GM23338 (cell line): ENCODE measurements at regions not wholly inside any gene's neighbourhood (a gene's known extent, or its start where the extent isn't known, plus 50 kb on each side); places are given as distances from the start of the nearest gene placed in this dataset.

ENCODE experiments used
- ATAC-seq: fragments of 200-7000 bp; cut with Tn5 transposase; 3 replicates; pipeline ENCODE4 v1.9.1; 2020
- DNase-seq: peaks from one replicate; pipeline ENCODE4 v3.0.0-alpha.2; 2015; ENCODE audit warnings: low spot score
- H2AFZ ChIP-seq: fragments of 200-600 bp; sonication (generic); 2 replicates; pipeline ENCODE4 v1.8.0; 2016; ENCODE audit warnings: antibody characterized with exemption, mild to moderate bottlenecking, moderate library complexity
- H3F3A ChIP-seq: fragments of 200-600 bp; sonication (generic); replicated peaks from 2 replicates; pipeline ENCODE4 v1.8.0; 2017; ENCODE audit warnings: antibody characterized with exemption, mixed run types, low read depth
- H3K27ac ChIP-seq: fragments of 200-600 bp; sonication (generic); 2 replicates; pipeline ENCODE4 v1.6.1; 2016; ENCODE audit warnings: low read depth
- H3K27me3 ChIP-seq: fragments of 200-600 bp; sonication (generic); 2 replicates; pipeline ENCODE4 v1.8.0; 2016; ENCODE audit warnings: mild to moderate bottlenecking, mixed run types, moderate library complexity; ENCODE audit not compliant: insufficient read depth
- H3K36me3 ChIP-seq: fragments of 200-600 bp; sonication (generic); 2 replicates; pipeline ENCODE4 v1.8.0; 2016; ENCODE audit warnings: mild to moderate bottlenecking; ENCODE audit not compliant: insufficient read depth
- H3K4me1 ChIP-seq: fragments of 200-600 bp; sonication (generic); 2 replicates; pipeline ENCODE4 v1.8.0; 2016; ENCODE audit warnings: mild to moderate bottlenecking, moderate library complexity; ENCODE audit not compliant: insufficient read depth
- H3K4me2 ChIP-seq: fragments of 200-600 bp; sonication (generic); 2 replicates; pipeline ENCODE4 v1.7.1; 2017; ENCODE audit warnings: mixed run types
- H3K4me3 ChIP-seq: fragments of 200-600 bp; sonication (generic); 2 replicates; pipeline ENCODE4 v1.6.1; 2016; ENCODE audit warnings: mixed run types
- H3K79me2 ChIP-seq: fragments of 200-600 bp; sonication (generic); replicated peaks from 2 replicates; pipeline ENCODE4 v1.8.0; 2017; ENCODE audit warnings: mild to moderate bottlenecking; ENCODE audit not compliant: insufficient read depth
- H3K9me2 ChIP-seq: fragments of 200-600 bp; sonication (generic); 2 replicates; pipeline ENCODE4 v1.8.0; 2017; ENCODE audit not compliant: insufficient read depth
- H4K20me1 ChIP-seq: fragments of 200-600 bp; sonication (generic); replicated peaks from 2 replicates; pipeline ENCODE4 v1.8.0; 2017; ENCODE audit warnings: mild to moderate bottlenecking; ENCODE audit not compliant: insufficient read depth
- H3K27ac Mint-ChIP-seq: 2 replicates; pipeline ENCODE4 v1.8.0; 2020; ENCODE audit warnings: inconsistent platforms, mild to moderate bottlenecking, moderate library complexity, mixed read lengths
- H3K27me3 Mint-ChIP-seq: 3 replicates; pipeline ENCODE4 v1.8.0; 2022; ENCODE audit warnings: low read depth, mild to moderate bottlenecking, moderate library complexity, mixed read lengths, inconsistent platforms; ENCODE audit not compliant: insufficient read depth, poor library complexity
- H3K36me3 Mint-ChIP-seq: 3 replicates; pipeline ENCODE4 v1.8.0; 2021; ENCODE audit warnings: low read depth, mild to moderate bottlenecking, inconsistent platforms, moderate library complexity, mixed read lengths
- H3K4me1 Mint-ChIP-seq: 3 replicates; pipeline ENCODE4 v1.8.0; 2020; ENCODE audit warnings: mild to moderate bottlenecking, inconsistent platforms, mixed read lengths
- H3K4me3 Mint-ChIP-seq: 3 replicates; pipeline ENCODE4 v1.8.0; 2021; ENCODE audit warnings: moderate library complexity, mild to moderate bottlenecking, inconsistent platforms, mixed read lengths
- H3K9me3 Mint-ChIP-seq: 3 replicates; pipeline ENCODE4 v1.8.0; 2020; ENCODE audit warnings: moderate library complexity, mild to moderate bottlenecking, inconsistent platforms, mixed read lengths
- CREB1 ChIP-seq: fragments of 250-450 bp; sonication (Bioruptor Pico); IDR thresholded peaks from 2 replicates; pipeline ENCODE4 v1.5.0; 2020; ENCODE audit warnings: low read depth, mild to moderate bottlenecking, moderate library complexity
- CTCF ChIP-seq, 2 experiments: fragments of 200-600 bp in 1 of 2; sonication (generic) in 1 of 2; conservative IDR thresholded peaks; 2 replicates each; pipeline versions ENCODE4 v1.5.1 to v1.6.1; 2016 to 2017; ENCODE audit warnings: antibody characterized with exemption in 2 of 2, low read depth in 2 of 2, mild to moderate bottlenecking in 2 of 2, moderate library complexity in 1 of 2
- ETS1 ChIP-seq: IDR thresholded peaks from 2 replicates; pipeline ENCODE4 v1.6.1; 2016; ENCODE audit warnings: antibody characterized with exemption
- EZH2 ChIP-seq: fragments of 200-600 bp; sonication (generic); IDR thresholded peaks from one replicate; pipeline ENCODE4 v1.8.0; 2017; ENCODE audit warnings: antibody characterized with exemption, mild to moderate bottlenecking, low read depth; ENCODE audit not compliant: unreplicated experiment
- EZH2phosphoT487 ChIP-seq: fragments of 200-600 bp; sonication (generic); IDR thresholded peaks from one replicate; pipeline ENCODE4 v1.8.1; 2018; ENCODE audit warnings: antibody characterized with exemption; ENCODE audit not compliant: unreplicated experiment
- JUNB ChIP-seq: IDR thresholded peaks from one replicate; pipeline ENCODE4 v1.6.1; 2016; ENCODE audit warnings: antibody characterized with exemption; ENCODE audit not compliant: unreplicated experiment
- NANOG ChIP-seq: IDR thresholded peaks from 2 replicates; pipeline ENCODE4 v1.6.1; 2016; ENCODE audit warnings: antibody characterized with exemption, borderline replicate concordance
- POLR2AphosphoS5 ChIP-seq: IDR thresholded peaks from 2 replicates; pipeline ENCODE4 v1.6.1; 2016; ENCODE audit warnings: antibody characterized with exemption, low read depth
- REST ChIP-seq: IDR thresholded peaks from one replicate; pipeline ENCODE4 v1.6.1; 2018; ENCODE audit warnings: antibody characterized with exemption; ENCODE audit not compliant: unreplicated experiment
- STAT1 ChIP-seq: IDR thresholded peaks from one replicate; pipeline ENCODE4 v1.6.1; 2016; ENCODE audit warnings: antibody characterized with exemption; ENCODE audit not compliant: unreplicated experiment
- ZNF114 ChIP-seq: fragments of 250-450 bp; sonication (Bioruptor Pico); IDR thresholded peaks from 2 replicates; pipeline ENCODE4 v1.5.0; 2020; ENCODE audit warnings: mild to moderate bottlenecking, moderate library complexity
- ZNF331 ChIP-seq: fragments of 250-450 bp; sonication (Bioruptor Pico); IDR thresholded peaks from 2 replicates; pipeline ENCODE4 v1.5.0; 2020; ENCODE audit warnings: low read depth, mild to moderate bottlenecking, moderate library complexity
- ZNF462 ChIP-seq: fragments of 250-450 bp; sonication (Bioruptor Pico); IDR thresholded peaks from 2 replicates; pipeline ENCODE4 v1.5.0; 2020; ENCODE audit warnings: mild to moderate bottlenecking, moderate library complexity

GRCh38 chr12:13311551-13311950 lies 115.0 kb downstream of the EMP1 start:
- H3K4me2 ChIP-seq, result no peak overlapping the region
- H3K4me1 ChIP-seq, result no peaks in the 10 kb centered on the region
- H3F3A ChIP-seq, result no peaks in the 10 kb centered on the region
- Mint-ChIP-seq H3K9me3 (peaks cover 12% of the 10 kb centered on the region), H3K36me3 (peaks cover 2% of the 10 kb centered on the region; the same call in 2 of the 3 replicates), H3K27me3 (peaks cover 3% of the 10 kb centered on the region), H3K4me1 (peaks cover 8% of the 10 kb centered on the region; the same call in 2 of the 3 replicates), H3K4me3 (no peak overlapping the region), H3K27ac (no peak overlapping the region)
- no peak for TF ChIP-seq CTCF (conservative IDR thresholded peaks at IDR 0.05; ENCODE audit: low read depth in 2 of 2)
- TF ChIP-seq REST, result no peak
- no peak for TF ChIP-seq NANOG
- no peak for TF ChIP-seq ZNF114 (CRISPR knock-in tag)
- TF ChIP-seq CREB1 (CRISPR knock-in tag), result no peak
- TF ChIP-seq EZH2, result no peak
- TF ChIP-seq STAT1, result no peak
- TF ChIP-seq JUNB, result no peak
- no peak for TF ChIP-seq ETS1
- no peak for TF ChIP-seq ZNF331 (CRISPR knock-in tag)
- no peak for TF ChIP-seq POLR2AphosphoS5
- TF ChIP-seq EZH2phosphoT487, result no peak
- no peak for TF ChIP-seq ZNF462
- H3K79me2 ChIP-seq, result no peaks in the 10 kb centered on the region
- H3K27ac ChIP-seq, result no peak overlapping the region
- no peak overlapping the region for H3K4me3 ChIP-seq
- no peaks in the 10 kb centered on the region for H3K36me3 ChIP-seq
- no peaks in the 10 kb centered on the region for H4K20me1 ChIP-seq
- DNase-seq (no peak), ATAC-seq (no peak)
- no peaks in the 10 kb centered on the region for H3K27me3 ChIP-seq
- H2AFZ ChIP-seq, result peak overlapping the region; percentile 78; the same call in 1 of the 2 replicates
- H3K9me2 ChIP-seq, result peaks cover 3% of the 10 kb centered on the region
